ENCODE measurements at regions not wholly inside any gene's neighbourhood (a gene's known extent, or its start where the extent isn't known, plus 50 kb on each side); places are given as distances from the start of the nearest gene placed in this dataset.

- Histone ChIP-seq H3K79me2 (ENCODE audit: insufficient read depth) (no peaks in the 10 kb centered on the region), H3K36me3 (replicated peaks in 1 of 2; ENCODE audit: control insufficient read depth in 1 of 2, insufficient read depth in 2 of 2, low read length in 1 of 2) (no peaks in the 10 kb centered on the region), H3K9ac (no peak overlapping the region), H3K9me3 (no peaks in the 10 kb centered on the region), H4K20me1 (ENCODE audit: insufficient read depth) (no peaks in the 10 kb centered on the region), H3K4me3 (ENCODE audit: low read depth in 2 of 2, low read length in 1 of 2) (no peak overlapping the region), H3K9me2 (no peaks in the 10 kb centered on the region), H3K27ac (ENCODE audit: low read depth in 2 of 2, low read length in 1 of 2) (no peak overlapping the region), H3K27me3 (ENCODE audit: insufficient read depth) (no peaks in the 10 kb centered on the region), H3K4me2 (no peak overlapping the region), H3F3A (replicated peaks; ENCODE audit: insufficient read depth) (peaks cover 19% of the 10 kb centered on the region), H2AFZ (ENCODE audit: low read depth) (no peak overlapping the region), H3K4me1 (ENCODE audit: control insufficient read depth in 1 of 2, insufficient read depth in 2 of 2, low read depth in 1 of 2, low read length in 1 of 2) (peaks cover 30 to 43% of the 10 kb centered on the region in 2 experiments; a peak in 3 of 4 replicates)
- POLR2A ChIA-PET, result no interaction called here
- no peak for DNase-seq
- TF ChIP-seq PBX3 (IDR thresholded peaks at IDR 0.05) (no peak), SMC3 (IDR thresholded peaks at IDR 0.05; ENCODE audit: low read depth, low read length) (no peak), JUND (IDR thresholded peaks at IDR 0.05) (no peak), SIN3A (IDR thresholded peaks at IDR 0.05; ENCODE audit: borderline replicate concordance, low read depth, low read length) (no peak)
- CTCF ChIA-PET, result no interaction called here
- 96% methylated on average over 6 of the region's 6 CpGs for WGBS (ENCODE audit: low lambda C conversion rate)
These were observed 163.5 kb downstream of the C9orf50 start for GRCh38 chr9:129457325-129457779.

GRCh38 chr9:129456549-129457324 lies 164.2 kb downstream of the C9orf50 start:
- Histone ChIP-seq H3K27me3 (ENCODE audit: insufficient read depth) (no peaks in the 10 kb centered on the region), H2AFZ (ENCODE audit: low read depth) (no peak overlapping the region), H3K36me3 (replicated peaks in 1 of 2; ENCODE audit: control insufficient read depth in 1 of 2, insufficient read depth in 2 of 2, low read length in 1 of 2) (no peaks in the 10 kb centered on the region), H3K27ac (ENCODE audit: low read depth in 2 of 2, low read length in 1 of 2) (no peak overlapping the region), H3K4me2 (no peak overlapping the region), H3K4me1 (ENCODE audit: control insufficient read depth in 1 of 2, insufficient read depth in 2 of 2, low read depth in 1 of 2, low read length in 1 of 2) (peaks cover 30 to 47% of the 10 kb centered on the region in 2 experiments; a peak in 3 of 4 replicates), H3K9me2 (no peaks in the 10 kb centered on the region), H4K20me1 (ENCODE audit: insufficient read depth) (no peaks in the 10 kb centered on the region), H3F3A (replicated peaks; ENCODE audit: insufficient read depth) (peaks cover 19% of the 10 kb centered on the region), H3K4me3 (ENCODE audit: low read depth in 2 of 2, low read length in 1 of 2) (no peak overlapping the region), H3K79me2 (ENCODE audit: insufficient read depth) (no peaks in the 10 kb centered on the region), H3K9me3 (no peaks in the 10 kb centered on the region), H3K9ac (no peak overlapping the region)
- TF ChIP-seq RXRA (IDR thresholded peaks at IDR 0.05; ENCODE audit: borderline replicate concordance, low read depth), result no peak
- TF ChIP-seq GATA2 (CRISPR knock-in tag; IDR thresholded peaks at IDR 0.05), result no peak
- TF ChIP-seq IRF3 (IDR thresholded peaks at IDR 0.05; ENCODE audit: low read depth, low read length), result no peak
- TF ChIP-seq FOSL2 (IDR thresholded peaks at IDR 0.05; ENCODE audit: borderline replicate concordance, low read depth), result no peak
- POLR2A ChIA-PET, result interaction anchor here (0.6 to 2.0 kb wide), 3 partner anchors 24 to 278 kb away, joined by 3 to 6 read pairs (median 3); partner anchors contain the start of gene IER5L
- CTCF ChIA-PET, result no interaction called here
- no peak for DNase-seq
- 87% methylated on average over 3 of the region's 3 CpGs for WGBS (ENCODE audit: low lambda C conversion rate)
